ENCODE measurements at regions not wholly inside any gene's neighbourhood (a gene's known extent, or its start where the extent isn't known, plus 50 kb on each side); places are given as distances from the start of the nearest gene placed in this dataset.

GRCh38 chr11:112440518-112440917 lies 179.9 kb upstream of the PLET1 start:
- H3K9me3 Mint-ChIP-seq, result peaks cover 13% of the 10 kb centered on the region

GRCh38 chr11:112448168-112448567 lies 187.5 kb upstream of the PLET1 start:
- no peak for DNase-seq
- intact Hi-C loops (cut with micrococcal nuclease), result no loop called here
- H3K4me1 Mint-ChIP-seq, result no peaks in the 10 kb centered on the region
- no peaks in the 10 kb centered on the region for H3K36me3 Mint-ChIP-seq (ENCODE audit: low read depth)
- no peak overlapping the region for H3K27ac Mint-ChIP-seq
- H3K9me3 Mint-ChIP-seq, result peaks cover 10% of the 10 kb centered on the region
- no peak overlapping the region for H3K4me3 Mint-ChIP-seq
- H3K27me3 Mint-ChIP-seq, result peaks cover 5% of the 10 kb centered on the region

More at GRCh38 chr11:112440518-112440917, 179.9 kb upstream of the PLET1 start:
- intact Hi-C loops (cut with micrococcal nuclease), result no loop called here
- Mint-ChIP-seq H3K27me3 (peaks cover 13% of the 10 kb centered on the region), H3K27ac (no peak overlapping the region), H3K4me3 (no peak overlapping the region), H3K4me1 (no peaks in the 10 kb centered on the region), H3K36me3 (ENCODE audit: low read depth) (no peaks in the 10 kb centered on the region)
- DNase-seq, result no peak

- peaks cover 5% of the 10 kb centered on the region for H3K27me3 Mint-ChIP-seq
- H3K4me3 Mint-ChIP-seq, result no peak overlapping the region
- intact Hi-C loops (cut with micrococcal nuclease), result no loop called here
- H3K36me3 Mint-ChIP-seq (ENCODE audit: low read depth), result no peaks in the 10 kb centered on the region
- no peaks in the 10 kb centered on the region for H3K4me1 Mint-ChIP-seq
- DNase-seq, result no peak
- H3K27ac Mint-ChIP-seq, result no peak overlapping the region
- H3K9me3 Mint-ChIP-seq, result peaks cover 10% of the 10 kb centered on the region
Measured at GRCh38 chr11:112448806-112449205, 188.1 kb upstream of the PLET1 start.

GRCh38 chr11:112451250-112451649 lies 190.6 kb upstream of the PLET1 start:
- DNase-seq, result no peak
- intact Hi-C loops (cut with micrococcal nuclease), result loop anchor here (10.0 kb wide), 2 partner anchors 156 to 236 kb away; no protein-coding TSS in a partner anchor
- Mint-ChIP-seq H3K4me1 (peaks cover 5% of the 10 kb centered on the region), H3K4me3 (no peak overlapping the region), H3K27ac (no peak overlapping the region), H3K27me3 (no peaks in the 10 kb centered on the region), H3K36me3 (ENCODE audit: low read depth) (no peaks in the 10 kb centered on the region), H3K9me3 (peaks cover 7% of the 10 kb centered on the region)

- H3K9me3 Mint-ChIP-seq, result peaks cover 4% of the 10 kb centered on the region
- H3K4me1 Mint-ChIP-seq, result peaks cover 5% of the 10 kb centered on the region
- DNase-seq, result peak; percentile 74
- no peaks in the 10 kb centered on the region for H3K36me3 Mint-ChIP-seq (ENCODE audit: low read depth)
- H3K27ac Mint-ChIP-seq, result no peak overlapping the region
- no peak overlapping the region for H3K4me3 Mint-ChIP-seq
- no peaks in the 10 kb centered on the region for H3K27me3 Mint-ChIP-seq
- intact Hi-C loops (cut with micrococcal nuclease), result loop anchor here (10.0 kb wide), 2 partner anchors 159 to 239 kb away; no protein-coding TSS in a partner anchor
Measured at GRCh38 chr11:112453601-112454577, 193.2 kb upstream of the PLET1 start.

GRCh38 chr11:112454841-112455240 lies 194.2 kb upstream of the PLET1 start:
- H3K27ac Mint-ChIP-seq, result no peak overlapping the region
- peaks cover 5% of the 10 kb centered on the region for H3K4me1 Mint-ChIP-seq
- H3K4me3 Mint-ChIP-seq, result no peak overlapping the region
- no peaks in the 10 kb centered on the region for H3K36me3 Mint-ChIP-seq (ENCODE audit: low read depth)
- peaks cover 4% of the 10 kb centered on the region for H3K9me3 Mint-ChIP-seq
- H3K27me3 Mint-ChIP-seq, result no peaks in the 10 kb centered on the region
- DNase-seq, result no peak
- intact Hi-C loops (cut with micrococcal nuclease), result loop anchor here (10.0 kb wide), 2 partner anchors 160 to 240 kb away; no protein-coding TSS in a partner anchor

- Mint-ChIP-seq H3K27ac (no peak overlapping the region), H3K4me1 (peaks cover 5% of the 10 kb centered on the region), H3K9me3 (peaks cover 4% of the 10 kb centered on the region), H3K27me3 (no peaks in the 10 kb centered on the region), H3K4me3 (no peak overlapping the region), H3K36me3 (ENCODE audit: low read depth) (no peaks in the 10 kb centered on the region)
- no peak for DNase-seq
- intact Hi-C loops (cut with micrococcal nuclease), result loop anchor here (10.0 kb wide), 2 partner anchors 161 to 241 kb away; no protein-coding TSS in a partner anchor
Measured at GRCh38 chr11:112455791-112456190, 195.1 kb upstream of the PLET1 start.

GRCh38 chr11:112457532-112457931 lies 196.9 kb upstream of the PLET1 start:
- no peaks in the 10 kb centered on the region for H3K27me3 Mint-ChIP-seq
- H3K27ac Mint-ChIP-seq, result no peak overlapping the region
- H3K4me3 Mint-ChIP-seq, result no peak overlapping the region
- peaks cover 4% of the 10 kb centered on the region for H3K9me3 Mint-ChIP-seq
- peaks cover 5% of the 10 kb centered on the region for H3K4me1 Mint-ChIP-seq
- intact Hi-C loops (cut with micrococcal nuclease), result loop anchor here (10.0 kb wide), 2 partner anchors 163 to 243 kb away; no protein-coding TSS in a partner anchor
- no peaks in the 10 kb centered on the region for H3K36me3 Mint-ChIP-seq (ENCODE audit: low read depth)
- DNase-seq, result no peak

- H3K9me3 Mint-ChIP-seq, result peaks cover 4% of the 10 kb centered on the region
- DNase-seq, result no peak
- no peak overlapping the region for H3K27ac Mint-ChIP-seq
- H3K27me3 Mint-ChIP-seq, result no peaks in the 10 kb centered on the region
- intact Hi-C loops (cut with micrococcal nuclease), result loop anchor here (10.0 kb wide), 2 partner anchors 164 to 244 kb away; no protein-coding TSS in a partner anchor
- peaks cover 5% of the 10 kb centered on the region for H3K4me1 Mint-ChIP-seq
- H3K36me3 Mint-ChIP-seq (ENCODE audit: low read depth), result no peaks in the 10 kb centered on the region
- no peak overlapping the region for H3K4me3 Mint-ChIP-seq
Measured at GRCh38 chr11:112459001-112459400, 198.3 kb upstream of the PLET1 start.

GRCh38 chr11:112460141-112460540 lies 199.5 kb upstream of the PLET1 start:
- no peak for DNase-seq
- Mint-ChIP-seq H3K9me3 (no peaks in the 10 kb centered on the region), H3K27ac (no peak overlapping the region), H3K36me3 (ENCODE audit: low read depth) (no peaks in the 10 kb centered on the region), H3K4me3 (no peak overlapping the region), H3K27me3 (no peaks in the 10 kb centered on the region), H3K4me1 (no peaks in the 10 kb centered on the region)
- intact Hi-C loops (cut with micrococcal nuclease), result no loop called here

GRCh38 chr11:112464949-112465348 lies 204.3 kb upstream of the PLET1 start:
- Mint-ChIP-seq H3K27me3 (no peaks in the 10 kb centered on the region), H3K9me3 (no peaks in the 10 kb centered on the region), H3K27ac (no peak overlapping the region), H3K4me3 (no peak overlapping the region), H3K4me1 (no peaks in the 10 kb centered on the region), H3K36me3 (ENCODE audit: low read depth) (no peaks in the 10 kb centered on the region)
- no peak for DNase-seq
- intact Hi-C loops (cut with micrococcal nuclease), result no loop called here

- no peak overlapping the region for H3K4me3 Mint-ChIP-seq
- H3K27ac Mint-ChIP-seq, result no peak overlapping the region
- no peaks in the 10 kb centered on the region for H3K27me3 Mint-ChIP-seq
- intact Hi-C loops (cut with micrococcal nuclease), result no loop called here
- no peaks in the 10 kb centered on the region for H3K4me1 Mint-ChIP-seq
- H3K9me3 Mint-ChIP-seq, result no peaks in the 10 kb centered on the region
- no peak for DNase-seq
- H3K36me3 Mint-ChIP-seq (ENCODE audit: low read depth), result no peaks in the 10 kb centered on the region
Measured at GRCh38 chr11:112465433-112466024, 204.9 kb upstream of the PLET1 start.

- no peaks in the 10 kb centered on the region for H3K27me3 Mint-ChIP-seq
- H3K27ac Mint-ChIP-seq, result no peak overlapping the region
- no peaks in the 10 kb centered on the region for H3K9me3 Mint-ChIP-seq
- H3K4me1 Mint-ChIP-seq, result no peaks in the 10 kb centered on the region
- intact Hi-C loops (cut with micrococcal nuclease), result no loop called here
- H3K4me3 Mint-ChIP-seq, result no peak overlapping the region
- no peak for DNase-seq
- no peaks in the 10 kb centered on the region for H3K36me3 Mint-ChIP-seq (ENCODE audit: low read depth)
Measured at GRCh38 chr11:112467721-112468120, 207.1 kb upstream of the PLET1 start.

- Mint-ChIP-seq H3K27ac (no peak overlapping the region), H3K36me3 (ENCODE audit: low read depth) (no peaks in the 10 kb centered on the region), H3K9me3 (no peaks in the 10 kb centered on the region), H3K27me3 (no peaks in the 10 kb centered on the region), H3K4me1 (no peaks in the 10 kb centered on the region), H3K4me3 (no peak overlapping the region)
- DNase-seq, result no peak
- intact Hi-C loops (cut with micrococcal nuclease), result no loop called here
Measured at GRCh38 chr11:112469376-112469775, 208.7 kb upstream of the PLET1 start.

Data from activated CD4-positive, alpha-beta T cell treated with anti-CD3 and anti-CD28 coated beads, Interleukin-2, amount 10 ng/mL, durations not matched to agents 24 days and 14 days (primary cell).